HFF-Myc (cell line): ENCODE measurements at regions not wholly inside any gene's neighbourhood (a gene's known extent, or its start where the extent isn't known, plus 50 kb on each side); places are given as distances from the start of the nearest gene placed in this dataset.

Source experiments
- DNase-seq: peaks from one replicate; pipeline ENCODE4 v3.0.0-alpha.2; 2011; ENCODE audit warnings: low read depth; ENCODE audit errors: extremely low read depth
- H3K4me3 ChIP-seq: replicated peaks from 2 replicates; pipeline ENCODE4 v1.5.1; 2011; ENCODE audit warnings: low read depth, mild to moderate bottlenecking, control low read depth, low read length
- CTCF ChIP-seq: IDR thresholded peaks from 2 replicates; pipeline ENCODE4 v1.5.1; 2012; ENCODE audit warnings: mild to moderate bottlenecking, low read depth, low read length, control low read depth; ENCODE audit errors: missing control alignments

GRCh38 chr1:209432443-209432825 is 151.1 kb upstream of the CAMK1G start:
- TF ChIP-seq CTCF: no peak
- no peak overlapping the region for H3K4me3 ChIP-seq
- DNase-seq: no peak

DNA sequence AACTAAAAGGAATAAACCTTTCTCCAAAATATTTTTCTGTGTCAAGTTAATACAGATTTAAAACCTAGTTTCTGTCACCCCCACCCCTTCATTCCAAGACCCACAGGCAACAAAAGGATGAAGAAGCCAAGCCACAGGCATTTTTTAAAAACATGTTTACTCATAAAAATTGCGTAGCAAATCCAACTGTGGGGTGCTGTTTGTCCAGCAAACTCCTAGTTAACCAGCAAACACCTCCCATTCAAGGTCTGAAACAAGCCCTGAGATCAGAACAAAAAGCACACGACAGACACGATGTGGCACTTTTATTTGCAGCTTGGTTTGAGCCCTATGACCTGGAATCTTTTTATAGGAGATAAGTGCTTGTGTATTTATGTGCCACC is 149.9 kb upstream of the CAMK1G start:
- no peak for DNase-seq
- no peak for TF ChIP-seq CTCF
- no peak overlapping the region for H3K4me3 ChIP-seq

GRCh38 chr1:209434066-209434465 is 149.4 kb upstream of the CAMK1G start:
- H3K4me3 ChIP-seq: no peak overlapping the region
- TF ChIP-seq CTCF: no peak
- no peak for DNase-seq

DNA sequence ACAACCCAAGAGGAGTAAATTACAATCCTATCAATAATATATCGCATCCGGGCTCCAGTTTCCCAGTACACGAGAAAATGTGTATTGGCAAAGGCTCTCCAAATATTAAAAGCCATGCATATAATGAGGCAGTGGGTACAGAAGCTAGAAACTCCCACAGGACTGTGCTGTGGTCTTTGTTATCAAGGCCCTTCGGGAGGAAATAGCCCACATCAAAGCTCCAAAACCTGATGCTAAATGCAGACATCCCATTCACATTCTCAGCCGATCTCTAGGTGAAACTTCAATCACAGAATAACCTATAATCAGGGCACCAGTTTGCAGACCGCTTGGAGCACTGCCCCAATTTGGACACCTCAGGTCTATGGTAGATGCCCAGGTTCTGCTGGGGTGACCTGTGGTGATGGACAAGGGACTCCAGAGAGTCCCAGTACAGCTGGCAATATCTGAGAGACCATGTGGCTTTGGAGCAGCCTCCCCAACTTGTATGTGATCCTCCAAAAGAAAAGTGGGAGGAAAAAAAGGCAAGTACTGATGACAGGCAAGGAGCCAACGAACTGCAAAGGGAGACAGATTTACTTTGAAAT is 148.8 kb upstream of the CAMK1G start:
- no peak overlapping the region for H3K4me3 ChIP-seq
- no peak for DNase-seq
- no peak for TF ChIP-seq CTCF

GRCh38 chr1:209435654-209436566 is 147.6 kb upstream of the CAMK1G start:
- no peak overlapping the region for H3K4me3 ChIP-seq
- peak; percentile 51 for DNase-seq
- TF ChIP-seq CTCF: peak; percentile 91

DNA sequence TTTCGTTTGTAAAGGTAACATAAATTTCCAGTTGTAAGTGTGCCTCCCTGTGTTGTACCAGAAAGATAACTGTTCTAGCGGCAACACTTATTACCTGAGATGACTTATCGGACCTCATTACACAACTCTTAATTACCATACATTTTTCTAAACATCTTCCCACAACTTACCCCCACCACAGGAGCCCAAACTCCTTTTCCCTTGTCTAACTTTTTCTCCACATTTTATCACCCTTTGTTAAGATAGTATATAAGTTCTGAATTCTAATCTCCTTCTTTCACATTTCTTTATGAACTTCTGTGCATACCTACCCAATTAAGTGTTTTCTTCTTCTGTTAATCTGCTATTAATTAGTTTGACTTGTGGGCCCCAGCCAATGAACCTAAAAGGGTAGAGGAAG is 143.7 kb upstream of the CAMK1G start:
- TF ChIP-seq CTCF: no peak
- H3K4me3 ChIP-seq: no peak overlapping the region
- DNase-seq: no peak
